ENCODE measurements at regions not wholly inside any gene's neighbourhood (a gene's known extent, or its start where the extent isn't known, plus 50 kb on each side); places are given as distances from the start of the nearest gene placed in this dataset.

DNA sequence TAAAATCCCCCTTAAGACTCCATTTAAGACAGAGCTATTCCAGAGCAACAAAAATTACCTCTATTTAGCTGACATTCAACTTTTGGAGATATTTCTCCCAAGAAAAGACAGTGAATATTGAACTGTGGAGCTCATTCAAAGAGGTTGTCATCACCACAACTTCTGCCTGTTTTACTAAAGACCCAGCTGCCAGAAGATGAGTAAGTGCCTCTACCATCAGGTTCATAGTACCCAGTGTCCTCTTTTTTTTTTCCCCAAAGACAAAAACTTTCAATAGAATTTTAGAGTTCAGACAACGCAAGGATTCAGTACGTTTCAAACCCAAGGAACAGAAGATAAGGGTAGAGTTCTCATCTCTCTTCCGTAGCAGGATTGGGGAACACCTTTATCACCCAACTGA lies 461.3 kb downstream of the BCAT1 start (continued):
- TF ChIP-seq ZBTB33 (CRISPR knock-in tag; IDR thresholded peaks at IDR 0.05) (no peak), TRIM25 (IDR thresholded peaks at IDR 0.05; ENCODE audit: borderline replicate concordance) (no peak), ZNF695 (CRISPR knock-in tag; IDR thresholded peaks at IDR 0.05) (no peak), ZNF347 (CRISPR knock-in tag; IDR thresholded peaks at IDR 0.05; ENCODE audit: low read depth) (no peak), PTRF (tag; IDR thresholded peaks at IDR 0.05) (no peak)
- TF ChIP-seq, protein P1, sequence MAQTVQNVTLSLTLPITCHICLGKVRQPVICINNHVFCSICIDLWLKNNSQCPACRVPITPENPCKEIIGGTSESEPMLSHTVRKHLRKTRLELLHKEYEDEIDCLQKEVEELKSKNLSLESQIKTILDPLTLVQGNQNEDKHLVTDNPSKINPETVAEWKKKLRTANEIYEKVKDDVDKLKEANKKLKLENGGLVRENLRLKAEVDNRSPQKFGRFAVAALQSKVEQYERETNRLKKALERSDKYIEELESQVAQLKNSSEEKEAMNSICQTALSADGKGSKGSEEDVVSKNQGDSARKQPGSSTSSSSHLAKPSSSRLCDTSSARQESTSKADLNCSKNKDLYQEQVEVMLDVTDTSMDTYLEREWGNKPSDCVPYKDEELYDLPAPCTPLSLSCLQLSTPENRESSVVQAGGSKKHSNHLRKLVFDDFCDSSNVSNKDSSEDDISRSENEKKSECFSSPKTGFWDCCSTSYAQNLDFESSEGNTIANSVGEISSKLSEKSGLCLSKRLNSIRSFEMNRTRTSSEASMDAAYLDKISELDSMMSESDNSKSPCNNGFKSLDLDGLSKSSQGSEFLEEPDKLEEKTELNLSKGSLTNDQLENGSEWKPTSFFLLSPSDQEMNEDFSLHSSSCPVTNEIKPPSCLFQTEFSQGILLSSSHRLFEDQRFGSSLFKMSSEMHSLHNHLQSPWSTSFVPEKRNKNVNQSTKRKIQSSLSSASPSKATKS (CRISPR knock-in tag; IDR thresholded peaks at IDR 0.05) = no peak
